ENCODE measurements at regions not wholly inside any gene's neighbourhood (a gene's known extent, or its start where the extent isn't known, plus 50 kb on each side); places are given as distances from the start of the nearest gene placed in this dataset.

DNA sequence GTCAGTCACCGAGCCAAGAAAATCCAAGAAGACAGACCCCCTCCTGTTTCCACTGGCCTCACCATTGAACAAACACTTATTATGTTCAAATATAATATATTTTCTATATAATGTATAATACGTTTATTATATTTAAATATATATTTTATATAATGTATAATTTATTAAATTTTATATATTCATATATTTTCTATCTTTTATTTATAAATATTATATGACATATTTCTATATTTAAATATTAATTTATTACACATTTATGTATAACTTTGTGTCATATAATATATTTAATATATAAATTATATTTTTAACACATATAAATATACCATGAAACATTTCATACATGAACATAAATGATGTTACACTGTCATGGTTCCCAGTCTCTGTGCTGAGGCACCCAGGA, 60.9 kb upstream of the RMDN2 start:
- TF ChIP-seq, protein P1, sequence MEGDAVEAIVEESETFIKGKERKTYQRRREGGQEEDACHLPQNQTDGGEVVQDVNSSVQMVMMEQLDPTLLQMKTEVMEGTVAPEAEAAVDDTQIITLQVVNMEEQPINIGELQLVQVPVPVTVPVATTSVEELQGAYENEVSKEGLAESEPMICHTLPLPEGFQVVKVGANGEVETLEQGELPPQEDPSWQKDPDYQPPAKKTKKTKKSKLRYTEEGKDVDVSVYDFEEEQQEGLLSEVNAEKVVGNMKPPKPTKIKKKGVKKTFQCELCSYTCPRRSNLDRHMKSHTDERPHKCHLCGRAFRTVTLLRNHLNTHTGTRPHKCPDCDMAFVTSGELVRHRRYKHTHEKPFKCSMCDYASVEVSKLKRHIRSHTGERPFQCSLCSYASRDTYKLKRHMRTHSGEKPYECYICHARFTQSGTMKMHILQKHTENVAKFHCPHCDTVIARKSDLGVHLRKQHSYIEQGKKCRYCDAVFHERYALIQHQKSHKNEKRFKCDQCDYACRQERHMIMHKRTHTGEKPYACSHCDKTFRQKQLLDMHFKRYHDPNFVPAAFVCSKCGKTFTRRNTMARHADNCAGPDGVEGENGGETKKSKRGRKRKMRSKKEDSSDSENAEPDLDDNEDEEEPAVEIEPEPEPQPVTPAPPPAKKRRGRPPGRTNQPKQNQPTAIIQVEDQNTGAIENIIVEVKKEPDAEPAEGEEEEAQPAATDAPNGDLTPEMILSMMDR (IDR thresholded peaks at IDR 0.05; ENCODE audit: low read depth, low read length), result no peak
- no peak for DNase-seq (ENCODE audit: low read depth in 2 of 2)

DNA sequence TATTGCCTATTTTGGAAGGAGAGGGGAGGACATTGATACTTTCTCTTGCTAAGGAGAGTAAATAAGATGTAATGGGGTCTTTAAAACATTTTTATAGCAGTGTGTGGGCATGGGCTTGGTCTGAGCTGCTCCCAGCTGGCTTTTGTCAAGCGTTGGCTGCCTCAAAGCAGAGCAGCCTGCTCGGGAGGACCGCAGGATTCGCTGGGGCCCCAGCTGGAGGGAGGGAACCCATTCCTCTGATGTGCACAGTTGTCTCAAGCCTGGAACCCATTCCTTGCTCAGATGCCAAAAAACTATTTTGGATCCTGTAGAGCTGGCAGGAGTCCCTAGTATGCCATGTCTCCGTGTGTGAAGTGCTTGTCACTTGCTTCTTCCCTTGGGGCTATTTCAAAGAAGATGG, 59.4 kb upstream of the RMDN2 start:
- DNase-seq (ENCODE audit: low read depth in 2 of 2), result no peak
- TF ChIP-seq, protein P1 (IDR thresholded peaks at IDR 0.05; ENCODE audit: low read depth, low read length), result no peak
- no peak overlapping the region for H3K4me3 ChIP-seq (replicated peaks in 1 of 2; ENCODE audit: low read depth in 2 of 2, low read length in 2 of 2)

More for the DNA sequence above, 60.9 kb upstream of the RMDN2 start:
- no peak overlapping the region for H3K4me3 ChIP-seq (replicated peaks in 1 of 2; ENCODE audit: low read depth in 2 of 2, low read length in 2 of 2)

DNA sequence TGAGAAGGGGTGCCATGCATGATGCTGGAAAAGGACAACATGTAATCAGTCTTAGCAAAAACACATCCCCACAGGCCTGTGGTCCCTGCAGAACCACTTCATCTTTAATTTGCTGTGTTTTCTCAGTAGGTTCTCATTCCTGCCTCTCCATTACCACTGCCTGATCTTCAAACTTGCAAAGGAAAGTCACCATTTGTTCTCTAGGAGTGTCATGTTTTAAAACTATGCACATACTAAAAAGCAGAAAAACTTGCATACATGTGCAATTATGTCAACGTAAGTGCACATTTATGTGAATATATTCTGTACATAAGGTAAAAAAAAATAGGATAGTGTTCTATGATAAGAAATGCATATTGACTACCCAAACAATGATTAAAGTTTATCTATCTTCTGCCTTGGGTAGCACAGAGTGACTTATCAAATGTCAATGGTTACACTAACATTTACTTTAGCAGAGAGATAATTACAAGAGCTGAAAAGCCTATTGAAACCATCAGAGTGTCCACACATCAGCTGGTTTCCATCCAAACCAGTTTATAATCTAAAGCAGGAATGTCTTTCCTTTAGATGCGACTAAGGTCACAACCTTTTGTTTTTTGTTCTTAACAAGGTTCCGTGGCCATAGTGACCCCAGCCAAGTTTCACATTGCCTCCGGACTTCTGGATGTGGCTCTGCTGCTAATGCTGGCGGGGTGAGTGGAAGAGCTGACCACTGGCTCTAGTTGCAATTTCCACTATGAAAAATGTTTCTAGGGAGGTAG, 58.7 kb upstream of the RMDN2 start:
- no peak for DNase-seq (ENCODE audit: low read depth in 2 of 2)
- TF ChIP-seq, protein P1 (IDR thresholded peaks at IDR 0.05; ENCODE audit: low read depth, low read length), result no peak
- no peak overlapping the region for H3K4me3 ChIP-seq (replicated peaks in 1 of 2; ENCODE audit: low read depth in 2 of 2, low read length in 2 of 2)

DNA sequence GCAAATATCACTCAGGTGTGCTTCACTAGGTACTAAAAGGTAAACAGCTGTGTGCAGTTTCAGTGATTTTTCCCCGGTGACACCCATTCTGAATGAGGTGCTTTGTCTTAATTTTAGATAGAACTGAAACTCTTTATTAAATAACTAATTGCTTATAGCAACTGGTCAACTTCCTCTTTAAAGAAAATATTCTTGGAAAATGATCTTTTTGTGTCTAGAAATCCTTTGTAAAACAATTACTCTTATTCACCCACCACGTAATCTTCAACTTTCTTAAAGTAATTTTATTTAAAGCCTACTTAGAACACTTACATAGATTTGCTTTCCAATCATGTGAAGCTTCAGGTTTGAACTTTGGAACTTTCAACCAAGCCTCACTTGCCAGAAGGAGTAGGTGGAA, 57.9 kb upstream of the RMDN2 start:
- no peak for DNase-seq (ENCODE audit: low read depth in 2 of 2)
- TF ChIP-seq, protein P1 (IDR thresholded peaks at IDR 0.05; ENCODE audit: low read depth, low read length), result no peak
- H3K4me3 ChIP-seq (replicated peaks in 1 of 2; ENCODE audit: low read depth in 2 of 2, low read length in 2 of 2), result no peak overlapping the region

- TF ChIP-seq, protein P1 (IDR thresholded peaks at IDR 0.05; ENCODE audit: low read depth, low read length), result no peak
- H3K4me3 ChIP-seq (replicated peaks in 1 of 2; ENCODE audit: low read depth in 2 of 2, low read length in 2 of 2), result no peak overlapping the region
- no peak for DNase-seq (ENCODE audit: low read depth in 2 of 2)
Observed at GRCh38 chr2:37868866-37869265, 56.2 kb upstream of the RMDN2 start.

DNA sequence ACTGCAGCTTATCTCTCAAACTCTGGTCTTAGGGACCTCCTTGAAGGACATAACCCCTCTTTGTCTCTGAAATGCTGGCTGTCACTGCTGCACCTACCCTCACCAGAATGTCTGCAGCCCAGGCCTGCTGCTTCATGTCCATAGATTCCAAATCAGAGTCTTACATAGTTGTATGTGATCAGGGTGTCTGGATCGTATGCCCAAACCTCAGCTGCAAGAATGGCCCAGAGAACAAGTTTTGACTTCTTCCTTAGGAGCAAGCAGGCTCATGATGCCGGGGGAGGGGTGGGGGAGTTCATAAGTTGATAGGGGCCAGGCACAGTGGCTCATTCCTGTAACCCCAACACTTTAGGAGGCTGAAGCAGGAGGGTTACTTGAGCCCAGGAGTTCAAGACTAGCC, 55.8 kb upstream of the RMDN2 start:
- DNase-seq (ENCODE audit: low read depth in 2 of 2), result no peak
- TF ChIP-seq, protein P1 (IDR thresholded peaks at IDR 0.05; ENCODE audit: low read depth, low read length), result no peak
- H3K4me3 ChIP-seq (replicated peaks in 1 of 2; ENCODE audit: low read depth in 2 of 2, low read length in 2 of 2), result no peak overlapping the region

DNA sequence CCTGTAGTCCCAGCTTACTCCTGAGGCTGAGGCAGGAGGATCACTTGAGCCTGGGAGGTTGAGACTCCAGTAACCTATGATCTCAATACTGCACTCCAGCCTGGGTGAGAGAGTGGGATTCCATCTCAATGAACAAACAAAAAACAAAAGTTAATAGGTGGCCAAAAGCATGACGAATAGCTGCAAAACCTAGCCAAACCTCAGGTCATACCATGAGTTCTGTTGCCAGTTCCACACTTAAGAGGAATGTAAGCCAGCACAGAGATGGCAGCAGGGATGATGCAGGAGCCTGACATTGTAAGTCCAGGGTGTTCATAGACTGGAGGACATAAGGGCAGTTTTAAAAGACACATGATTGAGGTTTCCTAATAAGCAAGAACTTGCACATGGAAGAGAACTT, 55.3 kb upstream of the RMDN2 start:
- TF ChIP-seq, protein P1 (IDR thresholded peaks at IDR 0.05; ENCODE audit: low read depth, low read length), result no peak
- peak; percentile 34 to 79 for DNase-seq (ENCODE audit: low read depth in 2 of 2)
- H3K4me3 ChIP-seq (replicated peaks in 1 of 2; ENCODE audit: low read depth in 2 of 2, low read length in 2 of 2), result no peak overlapping the region

All from cardiac fibroblast (primary cell).